Smooth muscle cell (in vitro differentiated cells): ENCODE measurements at regions not wholly inside any gene's neighbourhood (a gene's known extent, or its start where the extent isn't known, plus 50 kb on each side); places are given as distances from the start of the nearest gene placed in this dataset.

Experiments used
- DNase-seq: peaks from one replicate; lab custom pipeline; 2025; ENCODE audit not compliant: unreplicated experiment; lab: John Stamatoyannopoulos, UW
- H2AFZ ChIP-seq: fragments of 200-600 bp; sonication (generic); 2 replicates; pipeline ENCODE4 v1.6.0; 2016; ENCODE audit warnings: antibody characterized with exemption, low read depth, mild to moderate bottlenecking
- H3F3A ChIP-seq: fragments of 200-600 bp; sonication (generic); 2 replicates; pipeline ENCODE4 v1.6.0; 2017; ENCODE audit warnings: antibody characterized with exemption, low read depth
- H3K27ac ChIP-seq: fragments of 200-600 bp; sonication (generic); 2 replicates; pipeline ENCODE4 v1.5.1; 2016; ENCODE audit warnings: low read depth, mild to moderate bottlenecking
- H3K27me3 ChIP-seq: fragments of 200-600 bp; sonication (generic); 2 replicates; pipeline ENCODE4 v1.6.1; 2016; ENCODE audit warnings: low read depth, mild to moderate bottlenecking
- H3K36me3 ChIP-seq: fragments of 200-600 bp; sonication (generic); 2 replicates; pipeline ENCODE4 v1.5.1; 2016; ENCODE audit warnings: low read depth
- H3K4me1 ChIP-seq: fragments of 200-600 bp; sonication (generic); 2 replicates; pipeline ENCODE4 v1.5.1; 2016; ENCODE audit warnings: low read depth
- H3K4me2 ChIP-seq: fragments of 200-600 bp; sonication (generic); 2 replicates; pipeline ENCODE4 v1.6.0; 2016; ENCODE audit warnings: mild to moderate bottlenecking
- H3K4me3 ChIP-seq: fragments of 200-600 bp; sonication (generic); 2 replicates; pipeline ENCODE4 v1.5.1; 2016; ENCODE audit warnings: mild to moderate bottlenecking
- H3K79me2 ChIP-seq: fragments of 200-600 bp; sonication (generic); 2 replicates; pipeline ENCODE4 v1.6.0; 2016; ENCODE audit warnings: low read depth, mild to moderate bottlenecking
- H3K9ac ChIP-seq: fragments of 200-600 bp; sonication (generic); 2 replicates; pipeline ENCODE4 v1.6.0; 2016; ENCODE audit warnings: low read depth
- H3K9me3 ChIP-seq: fragments of 200-600 bp; sonication (generic); replicated peaks from 2 replicates; pipeline ENCODE4 v1.5.1; 2016; ENCODE audit warnings: low read depth
- H4K20me1 ChIP-seq: fragments of 200-600 bp; sonication (generic); 2 replicates; pipeline ENCODE4 v1.6.0; 2016; ENCODE audit warnings: low read depth
- WGBS: methylation state at CpG from one replicate; pipeline ENCODE4 v1.1.7; 2016; ENCODE audit warnings: low lambda C conversion rate; 5-methylcytosine and 5-hydroxymethylcytosine counted together
- TF ChIP-seq, protein P1 (sequence below): fragments of 200-600 bp; sonication (generic); IDR thresholded peaks from 2 replicates; pipeline ENCODE4 v1.5.1; 2017; ENCODE audit warnings: borderline replicate concordance, mild to moderate bottlenecking, antibody characterized with exemption; ENCODE audit not compliant: insufficient read depth, poor library complexity, severe bottlenecking

DNA sequence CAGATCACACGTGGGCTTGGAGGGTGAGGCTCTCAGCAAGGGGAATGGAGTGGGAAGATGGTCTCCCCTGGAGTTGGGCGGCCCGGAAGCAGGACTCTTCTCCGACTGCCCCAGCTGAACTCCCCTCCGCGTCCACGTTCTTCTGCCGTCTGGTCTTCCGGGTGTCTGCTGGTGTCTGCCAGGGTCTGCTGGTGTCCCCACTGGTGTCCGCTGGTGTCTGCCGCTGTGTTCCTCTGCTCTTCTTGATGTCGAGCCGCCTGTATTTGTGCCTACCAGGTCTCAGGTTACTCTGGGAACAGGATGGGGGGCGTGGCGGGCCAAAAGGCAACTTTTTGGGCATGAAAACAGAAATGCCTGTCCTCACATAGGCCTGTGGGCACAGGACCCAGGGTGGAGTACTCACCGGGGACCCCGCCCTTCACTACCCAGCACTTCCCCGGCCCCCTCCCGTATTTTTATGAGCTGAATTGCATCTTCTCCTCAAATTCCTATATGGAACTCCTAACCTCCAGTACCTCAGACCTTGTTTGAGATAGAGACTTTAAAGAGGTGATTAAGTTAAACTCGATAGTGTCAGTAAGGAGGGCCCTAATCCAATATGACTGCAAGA is 675.4 kb downstream of the SEMA5A start:
- H3K4me1 ChIP-seq = peaks cover 6% of the 10 kb centered on the region
- no peak overlapping the region for H3K4me3 ChIP-seq
- H3K36me3 ChIP-seq = no peaks in the 10 kb centered on the region
- 86% methylated on average over 20 of the region's 20 CpGs for WGBS
- no peak overlapping the region for H2AFZ ChIP-seq
- no peaks in the 10 kb centered on the region for H4K20me1 ChIP-seq
- H3K9ac ChIP-seq = no peak overlapping the region
- TF ChIP-seq, protein P1, sequence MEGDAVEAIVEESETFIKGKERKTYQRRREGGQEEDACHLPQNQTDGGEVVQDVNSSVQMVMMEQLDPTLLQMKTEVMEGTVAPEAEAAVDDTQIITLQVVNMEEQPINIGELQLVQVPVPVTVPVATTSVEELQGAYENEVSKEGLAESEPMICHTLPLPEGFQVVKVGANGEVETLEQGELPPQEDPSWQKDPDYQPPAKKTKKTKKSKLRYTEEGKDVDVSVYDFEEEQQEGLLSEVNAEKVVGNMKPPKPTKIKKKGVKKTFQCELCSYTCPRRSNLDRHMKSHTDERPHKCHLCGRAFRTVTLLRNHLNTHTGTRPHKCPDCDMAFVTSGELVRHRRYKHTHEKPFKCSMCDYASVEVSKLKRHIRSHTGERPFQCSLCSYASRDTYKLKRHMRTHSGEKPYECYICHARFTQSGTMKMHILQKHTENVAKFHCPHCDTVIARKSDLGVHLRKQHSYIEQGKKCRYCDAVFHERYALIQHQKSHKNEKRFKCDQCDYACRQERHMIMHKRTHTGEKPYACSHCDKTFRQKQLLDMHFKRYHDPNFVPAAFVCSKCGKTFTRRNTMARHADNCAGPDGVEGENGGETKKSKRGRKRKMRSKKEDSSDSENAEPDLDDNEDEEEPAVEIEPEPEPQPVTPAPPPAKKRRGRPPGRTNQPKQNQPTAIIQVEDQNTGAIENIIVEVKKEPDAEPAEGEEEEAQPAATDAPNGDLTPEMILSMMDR = no peak
- H3K27me3 ChIP-seq = no peaks in the 10 kb centered on the region
- peak overlapping the region; percentile 1 for H3K27ac ChIP-seq
- H3F3A ChIP-seq = no peaks in the 10 kb centered on the region
- H3K79me2 ChIP-seq = no peaks in the 10 kb centered on the region
- no peaks in the 10 kb centered on the region for H3K9me3 ChIP-seq
- no peak for DNase-seq
- H3K4me2 ChIP-seq = peak overlapping the region; percentile 63

DNA sequence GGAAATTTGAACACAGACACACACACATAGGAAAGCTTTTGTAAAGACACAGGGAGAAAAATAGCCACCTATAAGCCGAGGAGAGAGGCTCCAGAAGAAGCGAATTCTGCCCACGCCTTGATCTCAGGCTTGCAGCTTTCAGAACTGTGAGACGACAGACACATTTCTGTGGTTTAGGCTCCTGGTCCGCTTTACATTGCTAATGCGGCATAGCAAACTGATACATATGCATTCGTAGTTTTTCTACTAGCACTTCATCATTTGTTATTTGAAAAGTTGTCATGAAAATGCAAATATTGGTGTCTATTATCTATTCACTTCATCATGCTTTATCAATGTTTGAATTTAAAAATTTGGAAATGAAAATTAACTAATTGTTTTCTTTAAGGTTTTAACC is 674.9 kb downstream of the SEMA5A start:
- peak overlapping the region; percentile 1 for H3K27ac ChIP-seq
- H3F3A ChIP-seq = no peaks in the 10 kb centered on the region
- H3K36me3 ChIP-seq = no peaks in the 10 kb centered on the region
- H3K27me3 ChIP-seq = no peaks in the 10 kb centered on the region
- peak overlapping the region; percentile 63 for H3K4me2 ChIP-seq
- peaks cover 6% of the 10 kb centered on the region for H3K4me1 ChIP-seq
- H3K9me3 ChIP-seq = no peaks in the 10 kb centered on the region
- H2AFZ ChIP-seq = no peak overlapping the region
- H4K20me1 ChIP-seq = no peaks in the 10 kb centered on the region
- no peaks in the 10 kb centered on the region for H3K79me2 ChIP-seq
- 32% methylated on average over 7 of the region's 7 CpGs for WGBS
- no peak overlapping the region for H3K9ac ChIP-seq
- no peak overlapping the region for H3K4me3 ChIP-seq
- TF ChIP-seq, protein P1 = no peak
- DNase-seq = no peak

DNA sequence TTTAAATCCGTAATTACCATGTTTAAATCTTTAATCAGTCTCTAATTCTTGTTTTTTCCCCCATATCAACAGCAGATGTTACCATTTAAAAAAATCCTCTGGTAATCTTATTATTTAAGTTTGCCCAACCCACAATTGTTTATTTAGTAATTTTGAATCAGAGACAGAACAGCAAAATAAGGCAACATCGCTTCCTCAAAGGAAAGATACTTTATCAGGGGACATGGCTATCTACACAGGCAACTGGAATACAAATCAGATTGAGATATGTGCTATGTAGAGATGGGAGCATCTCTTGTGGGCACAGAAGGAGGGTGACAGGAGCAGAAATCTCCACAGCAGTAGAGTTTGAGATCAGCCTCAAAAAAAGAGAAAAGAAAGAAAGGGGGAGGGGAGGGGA is 674.4 kb downstream of the SEMA5A start:
- Histone ChIP-seq H3K79me2 (no peaks in the 10 kb centered on the region), H3K27me3 (no peaks in the 10 kb centered on the region), H3F3A (no peaks in the 10 kb centered on the region), H3K4me2 (peak overlapping the region; percentile 63), H3K4me3 (no peak overlapping the region), H3K4me1 (peaks cover 6% of the 10 kb centered on the region), H2AFZ (peak overlapping the region; percentile 17), H3K9ac (no peak overlapping the region), H3K36me3 (no peaks in the 10 kb centered on the region), H4K20me1 (no peaks in the 10 kb centered on the region), H3K27ac (peak overlapping the region; percentile 1), H3K9me3 (no peaks in the 10 kb centered on the region)
- no peak for DNase-seq
- WGBS = 77% methylated on average over 2 of the region's 2 CpGs
- TF ChIP-seq, protein P1 = no peak

DNA sequence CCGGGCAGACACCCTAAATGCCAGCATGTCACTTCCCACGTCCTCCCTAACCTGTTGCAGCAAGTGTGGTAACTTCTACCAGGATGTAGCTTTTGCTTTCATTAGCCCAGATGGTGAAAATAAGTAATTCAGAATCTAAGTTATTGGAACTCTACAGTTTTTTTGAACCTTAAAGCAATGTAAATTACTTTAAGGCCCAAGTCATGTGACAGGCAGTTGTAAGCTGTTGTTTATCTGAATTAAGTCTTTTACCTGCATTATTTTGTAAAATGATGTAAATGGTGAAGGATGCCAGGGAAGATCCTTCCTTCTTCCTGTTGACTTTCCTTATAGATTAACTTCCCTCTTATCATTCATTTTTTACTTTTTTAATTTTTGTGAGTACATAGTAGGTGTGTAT is 670.2 kb downstream of the SEMA5A start:
- H3K4me2 ChIP-seq = no peak overlapping the region
- no peak for DNase-seq
- H3K4me1 ChIP-seq = peaks cover 6% of the 10 kb centered on the region
- H3F3A ChIP-seq = no peaks in the 10 kb centered on the region
- no peak overlapping the region for H3K4me3 ChIP-seq
- WGBS = 69% methylated on average over 2 of the region's 2 CpGs
- H2AFZ ChIP-seq = no peak overlapping the region
- H3K27me3 ChIP-seq = no peaks in the 10 kb centered on the region
- no peaks in the 10 kb centered on the region for H3K79me2 ChIP-seq
- no peaks in the 10 kb centered on the region for H3K36me3 ChIP-seq
- TF ChIP-seq, protein P1 = no peak
- H3K9me3 ChIP-seq = no peaks in the 10 kb centered on the region
- H3K9ac ChIP-seq = no peak overlapping the region
- no peaks in the 10 kb centered on the region for H4K20me1 ChIP-seq
- no peak overlapping the region for H3K27ac ChIP-seq
